ENCODE measurements at regions not wholly inside any gene's neighbourhood (a gene's known extent, or its start where the extent isn't known, plus 50 kb on each side); places are given as distances from the start of the nearest gene placed in this dataset.

DNA sequence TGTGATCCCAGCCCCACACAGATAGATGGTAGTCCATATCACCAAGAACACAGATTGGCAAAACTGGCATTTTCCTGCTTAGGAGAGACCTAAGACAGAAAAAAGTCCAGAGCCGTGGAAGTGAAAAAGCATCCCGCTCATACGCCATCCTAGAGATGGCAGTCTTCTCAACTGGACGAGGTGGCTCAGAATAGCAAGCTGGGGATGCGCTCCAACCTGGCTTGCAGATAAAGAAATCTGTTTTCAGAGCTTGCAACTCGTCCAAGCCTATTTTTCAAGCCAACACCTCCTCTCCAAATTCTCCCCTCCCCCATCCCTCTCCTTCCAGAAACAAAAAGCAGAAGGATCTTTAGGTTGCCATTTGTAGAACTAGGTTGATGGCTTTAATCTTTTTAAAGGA, 74.3 kb upstream of the OTX2 start:
- FAIRE-seq (no peak), DNase-seq (ENCODE audit: insufficient read length) (no peak)
- TF ChIP-seq POLR2AphosphoS5 (IDR thresholded peaks at IDR 0.05; ENCODE audit: low read depth, low read length) (no peak), POLR2A (IDR thresholded peaks at IDR 0.05; ENCODE audit: low read depth, low read length) (no peak), TAF1 (IDR thresholded peaks at IDR 0.05; ENCODE audit: borderline replicate concordance, low read depth, low read length) (no peak)

DNA sequence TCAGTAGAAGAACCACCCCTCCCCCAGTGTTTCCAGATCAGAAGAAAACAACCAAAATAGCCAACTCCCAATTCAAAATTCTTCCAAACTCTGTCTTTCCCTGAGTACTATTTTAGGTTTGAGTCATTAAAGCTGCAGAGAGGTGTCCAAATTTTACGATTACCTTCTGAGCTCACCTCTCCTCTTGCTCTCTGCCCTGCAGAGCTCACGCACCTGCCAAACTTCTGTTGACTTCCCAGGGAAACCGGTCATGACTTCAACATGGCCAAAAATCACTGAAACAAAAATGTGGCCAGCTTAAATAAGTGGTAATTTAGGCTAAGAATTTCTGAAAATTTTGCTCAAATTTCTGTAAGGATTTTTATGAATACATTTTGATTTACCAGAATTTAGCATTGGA, 70.9 kb upstream of the OTX2 start:
- FAIRE-seq (no peak), DNase-seq (ENCODE audit: insufficient read length) (no peak)
- TF ChIP-seq TAF1 (IDR thresholded peaks at IDR 0.05; ENCODE audit: borderline replicate concordance, low read depth, low read length) = no peak
- TF ChIP-seq POLR2A (IDR thresholded peaks at IDR 0.05; ENCODE audit: low read depth, low read length) = no peak
- no peak for TF ChIP-seq POLR2AphosphoS5 (IDR thresholded peaks at IDR 0.05; ENCODE audit: low read depth, low read length)

GRCh38 chr14:56878766-56879165, 68.5 kb upstream of the OTX2 start:
- no peak for TF ChIP-seq POLR2AphosphoS5 (IDR thresholded peaks at IDR 0.05; ENCODE audit: low read depth, low read length)
- no peak for TF ChIP-seq POLR2A (IDR thresholded peaks at IDR 0.05; ENCODE audit: low read depth, low read length)
- TF ChIP-seq TAF1 (IDR thresholded peaks at IDR 0.05; ENCODE audit: borderline replicate concordance, low read depth, low read length) = no peak
- FAIRE-seq (no peak), DNase-seq (ENCODE audit: insufficient read length) (no peak)

- no peak for DNase-seq (ENCODE audit: insufficient read length)
- TF ChIP-seq POLR2AphosphoS5 (IDR thresholded peaks at IDR 0.05; ENCODE audit: low read depth, low read length) (no peak), POLR2A (IDR thresholded peaks at IDR 0.05; ENCODE audit: low read depth, low read length) (no peak), TAF1 (IDR thresholded peaks at IDR 0.05; ENCODE audit: borderline replicate concordance, low read depth, low read length) (no peak)
- FAIRE-seq = no peak
Measured at GRCh38 chr14:56875104-56875675, 64.9 kb upstream of the OTX2 start.

GRCh38 chr14:56874375-56874774, 64.1 kb upstream of the OTX2 start:
- FAIRE-seq (no peak), DNase-seq (ENCODE audit: insufficient read length) (no peak)
- no peak for TF ChIP-seq TAF1 (IDR thresholded peaks at IDR 0.05; ENCODE audit: borderline replicate concordance, low read depth, low read length)
- no peak for TF ChIP-seq POLR2A (IDR thresholded peaks at IDR 0.05; ENCODE audit: low read depth, low read length)
- no peak for TF ChIP-seq POLR2AphosphoS5 (IDR thresholded peaks at IDR 0.05; ENCODE audit: low read depth, low read length)

- FAIRE-seq (no peak), DNase-seq (ENCODE audit: insufficient read length) (no peak)
- TF ChIP-seq TAF1 (IDR thresholded peaks at IDR 0.05; ENCODE audit: borderline replicate concordance, low read depth, low read length) = no peak
- no peak for TF ChIP-seq POLR2A (IDR thresholded peaks at IDR 0.05; ENCODE audit: low read depth, low read length)
- TF ChIP-seq POLR2AphosphoS5 (IDR thresholded peaks at IDR 0.05; ENCODE audit: low read depth, low read length) = no peak
Measured at GRCh38 chr14:56870336-56870735, 60.1 kb upstream of the OTX2 start.

GRCh38 chr14:56868660-56869059, 58.4 kb upstream of the OTX2 start:
- DNase-seq (ENCODE audit: insufficient read length) (no peak), FAIRE-seq (no peak)
- no peak for TF ChIP-seq POLR2A (IDR thresholded peaks at IDR 0.05; ENCODE audit: low read depth, low read length)
- no peak for TF ChIP-seq POLR2AphosphoS5 (IDR thresholded peaks at IDR 0.05; ENCODE audit: low read depth, low read length)
- TF ChIP-seq TAF1 (IDR thresholded peaks at IDR 0.05; ENCODE audit: borderline replicate concordance, low read depth, low read length) = no peak

DNA sequence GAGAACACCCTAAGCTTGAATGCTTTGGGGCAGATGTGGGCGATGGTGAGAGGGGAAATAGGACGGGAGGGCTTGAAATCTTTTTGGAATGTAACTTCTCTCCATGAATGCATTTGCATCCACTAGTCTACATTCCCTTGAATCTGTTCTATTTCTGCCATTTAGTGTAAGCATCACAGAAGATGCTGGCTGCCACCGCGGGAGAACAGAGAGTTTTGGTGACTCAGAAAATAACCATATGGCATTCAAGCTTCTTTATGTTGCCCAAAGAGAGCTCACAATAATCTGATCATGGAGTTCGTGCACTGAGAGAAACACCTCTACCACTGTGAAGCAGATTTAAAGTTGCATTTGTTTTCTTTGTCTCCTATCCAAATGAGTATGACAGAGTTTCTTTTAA, 52.6 kb upstream of the OTX2 start:
- DNase-seq (ENCODE audit: insufficient read length) (no peak), FAIRE-seq (no peak)
- TF ChIP-seq TAF1 (IDR thresholded peaks at IDR 0.05; ENCODE audit: borderline replicate concordance, low read depth, low read length) (no peak), POLR2A (IDR thresholded peaks at IDR 0.05; ENCODE audit: low read depth, low read length) (no peak), POLR2AphosphoS5 (IDR thresholded peaks at IDR 0.05; ENCODE audit: low read depth, low read length) (no peak)

DNA sequence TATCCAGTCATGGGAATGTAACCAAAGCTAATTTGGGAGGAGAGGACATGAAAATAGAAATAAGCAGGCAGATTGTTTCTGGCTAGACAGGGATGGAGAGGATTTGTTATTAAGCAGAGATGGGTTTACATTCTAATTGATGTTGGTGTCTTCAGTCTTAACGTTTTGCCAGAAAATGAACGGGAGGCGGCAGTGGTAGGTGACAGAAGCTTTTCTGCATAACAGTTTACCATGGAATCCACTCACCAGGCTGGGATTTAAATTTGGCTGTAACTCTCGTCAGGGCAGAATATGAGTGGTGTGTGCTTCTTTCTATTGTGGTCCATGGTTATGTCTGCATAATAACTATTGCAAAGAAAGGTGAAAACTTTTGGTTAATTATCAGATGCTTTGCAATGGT, 50.2 kb upstream of the OTX2 start:
- DNase-seq (ENCODE audit: insufficient read length) (no peak), FAIRE-seq (no peak)
- TF ChIP-seq TAF1 (IDR thresholded peaks at IDR 0.05; ENCODE audit: borderline replicate concordance, low read depth, low read length) (no peak), POLR2AphosphoS5 (IDR thresholded peaks at IDR 0.05; ENCODE audit: low read depth, low read length) (no peak), POLR2A (IDR thresholded peaks at IDR 0.05; ENCODE audit: low read depth, low read length) (no peak)

All from GM12892 (cell line).